Thyroid gland (tissue), 4 donors: ENCODE measurements at regions not wholly inside any gene's neighbourhood (a gene's known extent, or its start where the extent isn't known, plus 50 kb on each side); places are given as distances from the start of the nearest gene placed in this dataset.
"Not testable (repeated sequence)": the region's sequence is repeated elsewhere in the genome, so short reads cannot be mapped to it uniquely, and the experiment has no call there.

Experiments used
- DNase-seq, 2 donors: peaks; one replicate each; pipeline ENCODE4 v3.0.0-alpha.2; 2019
- H3K27ac ChIP-seq, 3 donors: fragments of 200-600 bp; sonication (generic); 1 replicate in 2 of 3; 2 replicates in 1 of 3; pipeline ENCODE4 v1.5.1; 2016 to 2019; ENCODE audit warnings: mild to moderate bottlenecking in 1 of 3, moderate library complexity in 1 of 3
- H3K27me3 ChIP-seq: fragments of 200-600 bp; sonication (generic); one replicate; pipeline ENCODE4 v1.5.1; 2019
- H3K36me3 ChIP-seq, 2 donors: fragments of 200-600 bp; sonication (generic); one replicate each; pipeline ENCODE4 v1.5.1; 2016 to 2019
- H3K4me1 ChIP-seq, 2 donors: fragments of 200-600 bp; sonication (generic); one replicate each; pipeline ENCODE4 v1.5.1; 2017 to 2019
- H3K4me3 ChIP-seq, 3 donors: fragments of 200-600 bp; sonication (generic); replicated peaks in 1 of 3; 1 replicate in 2 of 3; 2 replicates in 1 of 3; pipeline ENCODE4 v1.5.1; 2016; ENCODE audit warnings: mild to moderate bottlenecking in 1 of 3
- H3K9me3 ChIP-seq: fragments of 200-600 bp; sonication (generic); one replicate; pipeline ENCODE4 v1.5.1; 2017
- POLR2A ChIP-seq, 2 donors: fragments of 450-650 bp; IDR thresholded peaks; one replicate each; pipeline ENCODE4 v1.6.1; 2017; ENCODE audit warnings: antibody characterized with exemption in 2 of 2, mild to moderate bottlenecking in 2 of 2, moderate library complexity in 1 of 2
- WGBS, 2 donors: methylation state at CpG; one replicate each; pipeline ENCODE4 v1.1.5; 2017; 5-methylcytosine and 5-hydroxymethylcytosine counted together
- intact Hi-C: fragments of 100-400 bp; cut with DNase I; formaldehyde crosslinking; loops from one replicate; pipeline ENCODE4 v1.15.1; 2023
- TF ChIP-seq, protein P1 (sequence below), 6 experiments: fragments of 200-600 bp in 3 of 6; fragments of 450-650 bp in 3 of 6; sonication (generic) in 3 of 6; IDR thresholded peaks; one replicate each; pipeline ENCODE4 v1.5.1; 2016 to 2019; ENCODE audit warnings: antibody characterized with exemption in 6 of 6, mild to moderate bottlenecking in 2 of 6, inconsistent platforms in 1 of 6, moderate library complexity in 1 of 6

GRCh38 chr2:203621981-203622515 lies 84.4 kb upstream of the CD28 start:
- no peak overlapping the region for H3K4me3 ChIP-seq

GRCh38 chr2:203623096-203623495 lies 83.3 kb upstream of the CD28 start:
- WGBS, 2 donors: 95 to 96% methylated on average over 3 of the region's 3 CpGs
- H3K27ac ChIP-seq: no peak overlapping the region
- TF ChIP-seq POLR2A (IDR thresholded peaks at IDR 0.05): no peak
- TF ChIP-seq, protein P1, sequence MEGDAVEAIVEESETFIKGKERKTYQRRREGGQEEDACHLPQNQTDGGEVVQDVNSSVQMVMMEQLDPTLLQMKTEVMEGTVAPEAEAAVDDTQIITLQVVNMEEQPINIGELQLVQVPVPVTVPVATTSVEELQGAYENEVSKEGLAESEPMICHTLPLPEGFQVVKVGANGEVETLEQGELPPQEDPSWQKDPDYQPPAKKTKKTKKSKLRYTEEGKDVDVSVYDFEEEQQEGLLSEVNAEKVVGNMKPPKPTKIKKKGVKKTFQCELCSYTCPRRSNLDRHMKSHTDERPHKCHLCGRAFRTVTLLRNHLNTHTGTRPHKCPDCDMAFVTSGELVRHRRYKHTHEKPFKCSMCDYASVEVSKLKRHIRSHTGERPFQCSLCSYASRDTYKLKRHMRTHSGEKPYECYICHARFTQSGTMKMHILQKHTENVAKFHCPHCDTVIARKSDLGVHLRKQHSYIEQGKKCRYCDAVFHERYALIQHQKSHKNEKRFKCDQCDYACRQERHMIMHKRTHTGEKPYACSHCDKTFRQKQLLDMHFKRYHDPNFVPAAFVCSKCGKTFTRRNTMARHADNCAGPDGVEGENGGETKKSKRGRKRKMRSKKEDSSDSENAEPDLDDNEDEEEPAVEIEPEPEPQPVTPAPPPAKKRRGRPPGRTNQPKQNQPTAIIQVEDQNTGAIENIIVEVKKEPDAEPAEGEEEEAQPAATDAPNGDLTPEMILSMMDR (IDR thresholded peaks at IDR 0.05): no peak
- DNase-seq: no peak
- H3K27me3 ChIP-seq: no peaks in the 10 kb centered on the region
- intact Hi-C loops: no loop called here
- H3K4me3 ChIP-seq: no peak overlapping the region
- H3K36me3 ChIP-seq: no peaks in the 10 kb centered on the region
- H3K4me1 ChIP-seq: peaks cover 0 to 11% of the 10 kb centered on the region in 2 donors
- H3K9me3 ChIP-seq: no peaks in the 10 kb centered on the region

More at GRCh38 chr2:203621981-203622515, 84.4 kb upstream of the CD28 start:
- WGBS, 2 donors: 85 to 95% methylated on average over 5 of the region's 5 CpGs
- TF ChIP-seq, protein P1 (IDR thresholded peaks at IDR 0.05): no peak
- TF ChIP-seq POLR2A (IDR thresholded peaks at IDR 0.05): no peak
- no peak overlapping the region for H3K27ac ChIP-seq
- DNase-seq: no peak
- intact Hi-C loops: no loop called here
- no peaks in the 10 kb centered on the region for H3K9me3 ChIP-seq
- H3K4me1 ChIP-seq: peaks cover 0 to 2% of the 10 kb centered on the region in 2 donors
- no peaks in the 10 kb centered on the region for H3K27me3 ChIP-seq
- no peaks in the 10 kb centered on the region for H3K36me3 ChIP-seq

DNA sequence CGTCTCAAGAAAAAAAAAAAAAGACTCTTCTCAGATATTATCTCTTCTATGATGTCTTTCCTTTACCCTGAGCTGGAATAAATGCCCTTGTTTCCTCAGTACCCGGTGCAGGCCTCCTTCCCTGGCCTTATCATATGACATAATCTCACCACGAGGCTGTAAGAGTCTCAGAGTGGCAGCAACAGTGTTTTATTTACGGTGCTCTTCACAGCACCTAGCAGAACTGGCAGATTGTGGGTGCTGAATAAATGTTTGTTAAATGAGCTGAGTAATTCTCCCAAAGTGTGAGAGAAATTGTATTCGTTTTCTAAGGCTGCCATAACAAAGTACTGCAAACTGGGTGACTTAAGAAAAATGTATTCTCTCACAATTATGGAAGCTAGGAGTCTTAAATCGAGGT lies 82.8 kb upstream of the CD28 start:
- TF ChIP-seq, protein P1 (IDR thresholded peaks at IDR 0.05): no peak
- TF ChIP-seq POLR2A (IDR thresholded peaks at IDR 0.05): no peak
- Histone ChIP-seq H3K4me3 (no peak overlapping the region), H3K36me3 (no peaks in the 10 kb centered on the region), H3K27me3 (no peaks in the 10 kb centered on the region), H3K27ac (no peak overlapping the region), H3K9me3 (no peaks in the 10 kb centered on the region), H3K4me1 (peaks cover 0 to 11% of the 10 kb centered on the region in 2 donors)
- WGBS, 2 donors: 57 to 71% methylated on average over 6 of the region's 6 CpGs
- intact Hi-C loops: no loop called here
- no peak for DNase-seq

GRCh38 chr2:203625701-203626100 lies 80.7 kb upstream of the CD28 start:
- Histone ChIP-seq H3K9me3 (no peaks in the 10 kb centered on the region), H3K27me3 (no peaks in the 10 kb centered on the region), H3K4me1 (peaks cover 3 to 11% of the 10 kb centered on the region in 2 donors), H3K4me3 (no peak overlapping the region), H3K27ac (no peak overlapping the region), H3K36me3 (no peaks in the 10 kb centered on the region)
- no peak for TF ChIP-seq POLR2A (IDR thresholded peaks at IDR 0.05)
- TF ChIP-seq, protein P1 (IDR thresholded peaks at IDR 0.05): no peak
- intact Hi-C loops: no loop called here
- 79 to 82% methylated on average over 1 of the region's 1 CpG for WGBS, 2 donors
- DNase-seq: no peak

GRCh38 chr2:203626247-203626646 lies 80.2 kb upstream of the CD28 start:
- H3K36me3 ChIP-seq, DNase-seq, H3K9me3 ChIP-seq, H3K27ac ChIP-seq, H3K4me3 ChIP-seq, intact Hi-C loops, H3K27me3 ChIP-seq: not testable (repeated sequence)
- 94 to 95% methylated on average over 4 of the region's 4 CpGs for WGBS, 2 donors
- H3K4me1 ChIP-seq: peaks cover 5 to 16% of the 10 kb centered on the region in 2 donors
